Hypothalamus (tissue), 51 donors: ENCODE measurements at regions not wholly inside any gene's neighbourhood (a gene's known extent, or its start where the extent isn't known, plus 50 kb on each side); places are given as distances from the start of the nearest gene placed in this dataset.

Experiments
- DNase-seq, 51 donors: peaks; one replicate each; lab custom pipeline; 2025; lab: John Stamatoyannopoulos, UW

- DNase-seq: no peak
Observed at GRCh38 chrX:13266641-13267345, 53.1 kb downstream of the ATXN3L start.

- DNase-seq: no peak
Observed at GRCh38 chrX:13265549-13266132, 54.2 kb downstream of the ATXN3L start.

- DNase-seq: no peak
Observed at GRCh38 chrX:13265111-13265510, 54.7 kb downstream of the ATXN3L start.

GRCh38 chrX:13263560-13264251, 56.1 kb downstream of the ATXN3L start:
- no peak for DNase-seq

- no peak for DNase-seq
Observed at GRCh38 chrX:13261348-13261747, 58.5 kb downstream of the ATXN3L start.

GRCh38 chrX:13260598-13260997, 59.3 kb downstream of the ATXN3L start:
- no peak for DNase-seq

GRCh38 chrX:13258725-13259124, 61.1 kb downstream of the ATXN3L start:
- DNase-seq: no peak

- DNase-seq: no peak
Observed at GRCh38 chrX:13258052-13258444, 61.8 kb downstream of the ATXN3L start.

GRCh38 chrX:13257223-13258051, 62.4 kb downstream of the ATXN3L start:
- no peak for DNase-seq

- DNase-seq: no peak
Observed at GRCh38 chrX:13256603-13257002, 63.2 kb downstream of the ATXN3L start.

GRCh38 chrX:13254870-13255269, 65.0 kb downstream of the ATXN3L start:
- DNase-seq: no peak

- DNase-seq: peak in 1 of 51 donors; percentile 0
Observed at GRCh38 chrX:13254076-13254785, 65.6 kb downstream of the ATXN3L start.

- no peak for DNase-seq
Observed at GRCh38 chrX:13253223-13253622, 66.6 kb downstream of the ATXN3L start.

GRCh38 chrX:13252726-13253125, 67.1 kb downstream of the ATXN3L start:
- DNase-seq: no peak

- DNase-seq: peak in 1 of 51 donors; percentile 3
Observed at GRCh38 chrX:13250826-13251580, 68.8 kb downstream of the ATXN3L start.

GRCh38 chrX:13248867-13249486, 70.9 kb downstream of the ATXN3L start:
- DNase-seq: no peak

- peak in 2 of 51 donors; percentile 0 to 2 for DNase-seq
Observed at GRCh38 chrX:13239272-13239671, 80.6 kb downstream of the ATXN3L start.

GRCh38 chrX:13235930-13236329, 83.9 kb downstream of the ATXN3L start:
- no peak for DNase-seq

- DNase-seq: no peak
Observed at GRCh38 chrX:13232484-13232883, 87.4 kb downstream of the ATXN3L start.
